Neural crest cell (in vitro differentiated cells): ENCODE measurements at regions not wholly inside any gene's neighbourhood (a gene's known extent, or its start where the extent isn't known, plus 50 kb on each side); places are given as distances from the start of the nearest gene placed in this dataset.

ENCODE experiments used
- DNase-seq: peaks from one replicate; pipeline ENCODE4 v3.0.0; 2021; ENCODE audit warnings: low read depth, mixed read lengths, low spot score
- H3K27ac Mint-ChIP-seq: one replicate; pipeline ENCODE4 v1.8.0; 2021; ENCODE audit warnings: mild to moderate bottlenecking, mixed read lengths; ENCODE audit not compliant: unreplicated experiment
- H3K27me3 Mint-ChIP-seq: 2 replicates; pipeline ENCODE4 v1.8.0; 2021; ENCODE audit warnings: low read depth, mild to moderate bottlenecking, mixed read lengths
- H3K36me3 Mint-ChIP-seq: 2 replicates; pipeline ENCODE4 v1.8.0; 2021; ENCODE audit warnings: low read depth, mild to moderate bottlenecking, mixed read lengths
- H3K4me1 Mint-ChIP-seq: 2 replicates; pipeline ENCODE4 v1.8.0; 2021; ENCODE audit warnings: mixed read lengths
- H3K4me3 Mint-ChIP-seq: one replicate; pipeline ENCODE4 v1.8.0; 2021; ENCODE audit warnings: mild to moderate bottlenecking, mixed read lengths
- H3K9me3 Mint-ChIP-seq: 2 replicates; pipeline ENCODE4 v1.8.0; 2021; ENCODE audit warnings: mixed read lengths
- CTCF ChIP-seq: fragments of 200-600 bp; sonication (generic); conservative IDR thresholded peaks from 2 replicates; pipeline ENCODE4 v1.5.0; 2021; ENCODE audit warnings: antibody characterized with exemption, mild to moderate bottlenecking

- Mint-ChIP-seq H3K27me3 (peaks cover 2% of the 10 kb centered on the region), H3K4me3 (no peak overlapping the region), H3K4me1 (no peaks in the 10 kb centered on the region), H3K9me3 (no peaks in the 10 kb centered on the region), H3K27ac (no peak overlapping the region), H3K36me3 (no peaks in the 10 kb centered on the region)
- TF ChIP-seq CTCF: no peak
- no peak for DNase-seq
Measured at GRCh38 chr2:204036706-204037105, 100.1 kb downstream of the ICOS start.

- Mint-ChIP-seq H3K4me3 (no peak overlapping the region), H3K27ac (no peak overlapping the region), H3K27me3 (peaks cover 2% of the 10 kb centered on the region), H3K4me1 (no peaks in the 10 kb centered on the region), H3K36me3 (no peaks in the 10 kb centered on the region), H3K9me3 (peaks cover under 1% of the 10 kb centered on the region)
- DNase-seq: no peak
- TF ChIP-seq CTCF: no peak
Measured at GRCh38 chr2:204037286-204037685, 100.7 kb downstream of the ICOS start.

- Mint-ChIP-seq H3K27me3 (peaks cover 2% of the 10 kb centered on the region), H3K4me3 (no peak overlapping the region), H3K27ac (no peak overlapping the region), H3K36me3 (no peaks in the 10 kb centered on the region), H3K9me3 (peaks cover 7% of the 10 kb centered on the region), H3K4me1 (no peaks in the 10 kb centered on the region)
- TF ChIP-seq CTCF: no peak
- DNase-seq: no peak
Measured at GRCh38 chr2:204039298-204039838, 102.8 kb downstream of the ICOS start.

GRCh38 chr2:204040016-204040415 is 103.5 kb downstream of the ICOS start:
- DNase-seq: no peak
- TF ChIP-seq CTCF: no peak
- no peak overlapping the region for H3K27ac Mint-ChIP-seq
- no peaks in the 10 kb centered on the region for H3K36me3 Mint-ChIP-seq
- no peaks in the 10 kb centered on the region for H3K4me1 Mint-ChIP-seq
- H3K4me3 Mint-ChIP-seq: no peak overlapping the region
- H3K27me3 Mint-ChIP-seq: peaks cover 2% of the 10 kb centered on the region
- peaks cover 7% of the 10 kb centered on the region for H3K9me3 Mint-ChIP-seq

- Mint-ChIP-seq H3K4me1 (peaks cover 4% of the 10 kb centered on the region), H3K27ac (no peak overlapping the region), H3K27me3 (peaks cover 2% of the 10 kb centered on the region), H3K4me3 (no peak overlapping the region), H3K9me3 (peaks cover 7% of the 10 kb centered on the region), H3K36me3 (no peaks in the 10 kb centered on the region)
- no peak for DNase-seq
- no peak for TF ChIP-seq CTCF
Measured at GRCh38 chr2:204042401-204042800, 105.8 kb downstream of the ICOS start.

GRCh38 chr2:204046145-204046544 is 109.6 kb downstream of the ICOS start:
- Mint-ChIP-seq H3K36me3 (no peaks in the 10 kb centered on the region), H3K27ac (no peak overlapping the region), H3K4me3 (no peak overlapping the region), H3K4me1 (peaks cover 4% of the 10 kb centered on the region), H3K27me3 (peaks cover 3% of the 10 kb centered on the region), H3K9me3 (peaks cover 13% of the 10 kb centered on the region)
- TF ChIP-seq CTCF: no peak
- no peak for DNase-seq
